A549 (cell line): ENCODE measurements at regions not wholly inside any gene's neighbourhood (a gene's known extent, or its start where the extent isn't known, plus 50 kb on each side); places are given as distances from the start of the nearest gene placed in this dataset.

ENCODE experiments used
- ATAC-seq, 2 experiments: fragments of 200-7000 bp in 1 of 2; fragments of >200 bp in 1 of 2; cut with Nextera tagmentation in 1 of 2; cut with Tn5 transposase in 1 of 2; 3 replicates each; pipeline versions ENCODE4 v1.8.0 to v1.9.1; 2018 to 2020; ENCODE audit warnings: mild to moderate bottlenecking in 1 of 2, moderate library complexity in 1 of 2
- CTCF ChIA-PET: fragments of 300-600 bp; sonication (Branson Sonifier 250); formaldehyde crosslinking; extraction: SDS; loops from one replicate; lab custom pipeline; 2021; ENCODE audit warnings: antibody characterized with exemption, inconsistent platforms; lab: Yijun Ruan, JAX
- POLR2A ChIA-PET: fragments of 350-600 bp; formaldehyde crosslinking; extraction: SDS; loops from one replicate; lab custom pipeline; 2021; ENCODE audit warnings: antibody characterized with exemption, inconsistent platforms; lab: Yijun Ruan, JAX
- DNase-seq, 2 experiments: peaks; one replicate each; pipeline versions ENCODE4 v3.0.0 to v3.0.0-alpha.2; 2011 to 2016; ENCODE audit warnings: low read depth in 1 of 2, low spot score in 1 of 2
- FAIRE-seq: peaks from 2 replicates; lab custom pipeline; 2011; peaks lifted over from hg19 to GRCh38; lab: Jason Lieb, UNC
- H3K27ac ChIP-seq, 2 experiments: fragments of >200 bp; sonication (Bioruptor Twin); formaldehyde crosslinking; 3 replicates each; pipeline ENCODE4 v1.5.1; 2016 to 2017
- H3K4me1 ChIP-seq: fragments of >200 bp; sonication (Bioruptor Twin); formaldehyde crosslinking; 3 replicates; pipeline ENCODE4 v1.6.1; 2016
- H3K4me2 ChIP-seq: fragments of >200 bp; sonication (Bioruptor Twin); formaldehyde crosslinking; 3 replicates; pipeline ENCODE4 v1.6.1; 2016
- H3K4me3 ChIP-seq: fragments of >200 bp; sonication (Bioruptor Twin); formaldehyde crosslinking; 3 replicates; pipeline ENCODE4 v1.5.1; 2016
- H3K9me3 ChIP-seq: fragments of >200 bp; sonication (Bioruptor Twin); formaldehyde crosslinking; 3 replicates; pipeline ENCODE4 v1.6.1; 2016
- BHLHE40 ChIP-seq: IDR thresholded peaks from 2 replicates; pipeline ENCODE4 v1.6.1; 2012; ENCODE audit warnings: low read depth, low read length, inconsistent platforms
- ESRRA ChIP-seq: fragments of 150-350 bp; IDR thresholded peaks from 2 replicates; pipeline ENCODE4 v1.6.1; 2014; ENCODE audit warnings: mild to moderate bottlenecking, low read length, borderline replicate concordance
- FOSB ChIP-seq: fragments of 250-450 bp; sonication (Bioruptor Pico); IDR thresholded peaks from 2 replicates; pipeline ENCODE4 v1.5.0; 2020; ENCODE audit warnings: mild to moderate bottlenecking, moderate library complexity
- GATA3 ChIP-seq: IDR thresholded peaks from 2 replicates; pipeline ENCODE4 v1.6.1; 2012; ENCODE audit warnings: borderline replicate concordance
- HOXA7 ChIP-seq: fragments of 250-450 bp; sonication (Bioruptor Pico); IDR thresholded peaks from 2 replicates; pipeline ENCODE4 v1.5.0; 2020; ENCODE audit warnings: mild to moderate bottlenecking, moderate library complexity
- HOXB13 ChIP-seq: fragments of 250-450 bp; sonication (Bioruptor Pico); IDR thresholded peaks from 2 replicates; pipeline ENCODE4 v1.5.0; 2020; ENCODE audit warnings: low read depth, mild to moderate bottlenecking, moderate library complexity
- HOXB5 ChIP-seq: fragments of 250-450 bp; sonication (Bioruptor Pico); IDR thresholded peaks from 2 replicates; pipeline ENCODE4 v1.5.0; 2020; ENCODE audit warnings: mild to moderate bottlenecking, moderate library complexity
- KDM1A ChIP-seq: fragments of 200-600 bp; sonication (generic); IDR thresholded peaks from 2 replicates; pipeline ENCODE4 v1.6.1; 2016; ENCODE audit warnings: low read depth, mild to moderate bottlenecking
- KDM5A ChIP-seq: fragments of 200-600 bp; sonication (generic); IDR thresholded peaks from 2 replicates; pipeline ENCODE4 v1.6.1; 2016; ENCODE audit warnings: antibody characterized with exemption, mild to moderate bottlenecking
- MAFK ChIP-seq: fragments of 450-650 bp; IDR thresholded peaks from 2 replicates; pipeline ENCODE4 v1.6.1; 2014; ENCODE audit not compliant: partially characterized antibody
- MYC ChIP-seq: IDR thresholded peaks from 2 replicates; pipeline ENCODE4 v1.6.1; 2012; ENCODE audit warnings: mild to moderate bottlenecking, inconsistent platforms, low read length, improper control_type of control experiment, borderline replicate concordance
- NFE2L2 ChIP-seq: fragments of 150-350 bp; conservative IDR thresholded peaks from 2 replicates; pipeline ENCODE4 v1.6.1; 2014; ENCODE audit warnings: low read length
- NR3C1 ChIP-seq: fragments of >200 bp; sonication (Bioruptor Twin); formaldehyde crosslinking; IDR thresholded peaks from 3 replicates; pipeline ENCODE4 v1.6.1; 2017
- PHF8 ChIP-seq: fragments of 200-600 bp; sonication (generic); IDR thresholded peaks from 2 replicates; pipeline ENCODE4 v1.6.1; 2016; ENCODE audit warnings: low read depth, mild to moderate bottlenecking, antibody characterized with exemption, moderate library complexity, borderline replicate concordance
- RAD21 ChIP-seq, 2 experiments: fragments of >200 bp in 1 of 2; sonication (Bioruptor Twin) in 1 of 2; formaldehyde crosslinking in 1 of 2; IDR thresholded peaks in 1 of 2; conservative IDR thresholded peaks in 1 of 2; 2 replicates in 1 of 2; 3 replicates in 1 of 2; pipeline ENCODE4 v1.6.1; 2012 to 2018; ENCODE audit warnings: inconsistent platforms in 1 of 2
- RARB ChIP-seq: fragments of 250-450 bp; sonication (Bioruptor Pico); IDR thresholded peaks from 2 replicates; pipeline ENCODE4 v1.8.0; 2021; ENCODE audit warnings: mild to moderate bottlenecking, moderate library complexity
- TFCP2L1 ChIP-seq: fragments of 250-450 bp; sonication (Bioruptor Pico); IDR thresholded peaks from 2 replicates; pipeline ENCODE4 v1.5.0; 2021; ENCODE audit warnings: mild to moderate bottlenecking
- ZFP36 ChIP-seq: fragments of 450-650 bp; IDR thresholded peaks from 2 replicates; pipeline ENCODE4 v1.6.1; 2014; ENCODE audit warnings: borderline replicate concordance; ENCODE audit not compliant: partially characterized antibody
- ZNF302 ChIP-seq: fragments of 250-450 bp; sonication (Bioruptor Pico); IDR thresholded peaks from 2 replicates; pipeline ENCODE4 v1.9.0; 2021; ENCODE audit warnings: inconsistent platforms, mild to moderate bottlenecking, moderate library complexity
- ZSCAN20 ChIP-seq: fragments of 250-450 bp; sonication (Bioruptor Pico); IDR thresholded peaks from 2 replicates; pipeline ENCODE4 v1.8.0; 2022; ENCODE audit warnings: mild to moderate bottlenecking, moderate library complexity
- WGBS: methylation state at CpG from one replicate; pipeline ENCODE4 v1.1.6; 2017; ENCODE audit errors: missing lambda C conversion rate; 5-methylcytosine and 5-hydroxymethylcytosine counted together
- TF ChIP-seq, protein P1 (sequence below): fragments of 150-350 bp; IDR thresholded peaks from 2 replicates; pipeline ENCODE4 v1.6.1; 2014; ENCODE audit warnings: low read depth, mild to moderate bottlenecking, low read length
- TF ChIP-seq, protein P2 (sequence below): fragments of >200 bp; sonication (Bioruptor Twin); formaldehyde crosslinking; IDR thresholded peaks from 3 replicates; pipeline ENCODE4 v1.6.1; 2016
- TF ChIP-seq, protein P3 (sequence below): fragments of >200 bp; sonication (Bioruptor Twin); formaldehyde crosslinking; IDR thresholded peaks from 2 replicates; pipeline ENCODE4 v1.6.1; 2016
- TF ChIP-seq, protein P4 (sequence below): IDR thresholded peaks from 2 replicates; pipeline ENCODE4 v1.6.1; 2012
- TF ChIP-seq, protein P5 (sequence below): IDR thresholded peaks from 2 replicates; pipeline ENCODE4 v1.6.1; 2012; ENCODE audit warnings: low read depth, borderline replicate concordance
- TF ChIP-seq, protein P6 (sequence below): IDR thresholded peaks from 2 replicates; pipeline ENCODE4 v1.6.1; 2012

DNA sequence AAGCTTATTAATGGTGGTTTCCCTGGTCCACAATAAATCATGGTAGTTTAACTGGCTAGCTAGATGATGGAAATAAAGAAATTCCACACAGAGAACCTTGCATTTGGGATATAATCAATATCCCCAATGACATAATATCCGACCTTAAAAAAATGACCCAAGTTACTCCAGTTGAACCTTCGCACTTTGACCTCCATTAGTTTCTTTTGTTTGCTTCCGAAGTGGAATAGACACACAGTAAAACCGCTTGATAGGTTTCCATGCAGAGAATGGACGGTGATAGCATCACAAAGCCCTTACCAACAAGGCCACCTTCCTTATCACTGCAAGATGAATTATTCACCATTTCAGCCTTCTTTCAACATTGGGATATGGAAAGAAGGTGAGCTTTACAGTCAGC lies 1966.1 kb upstream of the CELF4 start (continued):
- TF ChIP-seq, protein P1, sequence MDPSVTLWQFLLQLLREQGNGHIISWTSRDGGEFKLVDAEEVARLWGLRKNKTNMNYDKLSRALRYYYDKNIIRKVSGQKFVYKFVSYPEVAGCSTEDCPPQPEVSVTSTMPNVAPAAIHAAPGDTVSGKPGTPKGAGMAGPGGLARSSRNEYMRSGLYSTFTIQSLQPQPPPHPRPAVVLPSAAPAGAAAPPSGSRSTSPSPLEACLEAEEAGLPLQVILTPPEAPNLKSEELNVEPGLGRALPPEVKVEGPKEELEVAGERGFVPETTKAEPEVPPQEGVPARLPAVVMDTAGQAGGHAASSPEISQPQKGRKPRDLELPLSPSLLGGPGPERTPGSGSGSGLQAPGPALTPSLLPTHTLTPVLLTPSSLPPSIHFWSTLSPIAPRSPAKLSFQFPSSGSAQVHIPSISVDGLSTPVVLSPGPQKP: no peak

DNA sequence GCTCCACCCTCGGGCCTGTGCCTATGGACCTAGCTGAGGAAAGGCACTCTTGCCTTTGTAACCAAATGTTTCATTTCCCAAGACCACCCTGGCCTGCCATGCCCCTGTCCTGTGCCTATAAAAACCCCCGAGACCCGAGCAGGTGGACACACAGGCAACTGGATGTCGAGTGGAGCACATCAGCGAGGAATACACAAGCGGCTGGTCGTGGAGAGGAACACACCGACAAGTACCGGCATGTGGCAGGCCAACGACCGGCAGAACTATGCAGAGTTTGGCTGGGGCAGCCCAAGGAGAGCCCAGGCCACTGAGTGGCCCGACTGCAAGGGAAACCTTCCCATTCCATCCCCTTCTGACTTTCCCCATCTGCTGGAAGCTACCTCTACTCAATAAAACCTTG lies 1963.8 kb upstream of the CELF4 start:
- FAIRE-seq (no peak), DNase-seq (no peak), ATAC-seq (no peak)
- TF ChIP-seq TFCP2L1 (CRISPR knock-in tag) (no peak), RAD21 (conservative IDR thresholded peaks at IDR 0.05 in 1 of 2, IDR thresholded peaks at IDR 0.05 in 1 of 2) (no peak), PHF8 (no peak), ESRRA (no peak), RARB (no peak), ZNF302 (CRISPR knock-in tag) (no peak)
- TF ChIP-seq, protein P2, sequence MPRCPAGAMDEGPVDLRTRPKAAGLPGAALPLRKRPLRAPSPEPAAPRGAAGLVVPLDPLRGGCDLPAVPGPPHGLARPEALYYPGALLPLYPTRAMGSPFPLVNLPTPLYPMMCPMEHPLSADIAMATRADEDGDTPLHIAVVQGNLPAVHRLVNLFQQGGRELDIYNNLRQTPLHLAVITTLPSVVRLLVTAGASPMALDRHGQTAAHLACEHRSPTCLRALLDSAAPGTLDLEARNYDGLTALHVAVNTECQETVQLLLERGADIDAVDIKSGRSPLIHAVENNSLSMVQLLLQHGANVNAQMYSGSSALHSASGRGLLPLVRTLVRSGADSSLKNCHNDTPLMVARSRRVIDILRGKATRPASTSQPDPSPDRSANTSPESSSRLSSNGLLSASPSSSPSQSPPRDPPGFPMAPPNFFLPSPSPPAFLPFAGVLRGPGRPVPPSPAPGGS: no peak
- TF ChIP-seq, protein P3, sequence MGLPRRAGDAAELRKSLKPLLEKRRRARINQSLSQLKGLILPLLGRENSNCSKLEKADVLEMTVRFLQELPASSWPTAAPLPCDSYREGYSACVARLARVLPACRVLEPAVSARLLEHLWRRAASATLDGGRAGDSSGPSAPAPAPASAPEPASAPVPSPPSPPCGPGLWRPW: no peak
- H3K4me1 ChIP-seq: no peaks in the 10 kb centered on the region
- no peak overlapping the region for H3K4me3 ChIP-seq
- 86% methylated on average over 12 of the region's 12 CpGs for WGBS
- H3K9me3 ChIP-seq: no peaks in the 10 kb centered on the region
- POLR2A ChIA-PET: no interaction called here
- H3K27ac ChIP-seq: no peak overlapping the region
- CTCF ChIA-PET: no interaction called here
- H3K4me2 ChIP-seq: no peak overlapping the region

DNA sequence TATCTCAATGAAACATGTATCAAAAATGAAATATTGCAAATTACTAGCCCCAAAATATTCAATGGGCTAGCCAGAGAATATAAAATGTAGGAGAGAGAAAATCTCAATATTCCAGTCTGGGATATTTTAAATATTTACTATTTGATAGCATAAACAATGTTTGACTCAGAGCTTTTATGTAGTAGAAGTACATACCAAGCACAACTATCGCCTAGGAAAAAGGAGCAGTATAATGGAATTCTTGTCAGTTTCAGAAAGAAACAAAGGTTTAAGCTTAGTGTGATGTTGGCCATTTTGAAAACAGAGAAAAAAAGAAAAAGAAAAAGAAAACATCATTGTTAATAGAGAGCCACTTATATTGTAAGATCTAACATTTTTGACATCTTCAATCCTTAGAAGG lies 1961.9 kb upstream of the CELF4 start:
- no peak overlapping the region for H3K4me2 ChIP-seq
- FAIRE-seq: no peak
- peaks cover 9% of the 10 kb centered on the region; the same call in 1 of the 3 replicates for H3K4me1 ChIP-seq
- H3K9me3 ChIP-seq: no peaks in the 10 kb centered on the region
- H3K27ac ChIP-seq: no peak overlapping the region
- no peak for DNase-seq
- CTCF ChIA-PET: no interaction called here
- ATAC-seq: no peak
- no peak for TF ChIP-seq GATA3
- TF ChIP-seq FOSB (CRISPR knock-in tag): no peak
- TF ChIP-seq, protein P4, sequence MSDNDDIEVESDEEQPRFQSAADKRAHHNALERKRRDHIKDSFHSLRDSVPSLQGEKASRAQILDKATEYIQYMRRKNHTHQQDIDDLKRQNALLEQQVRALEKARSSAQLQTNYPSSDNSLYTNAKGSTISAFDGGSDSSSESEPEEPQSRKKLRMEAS: no peak
- no peak for TF ChIP-seq NFE2L2
- TF ChIP-seq, protein P5, sequence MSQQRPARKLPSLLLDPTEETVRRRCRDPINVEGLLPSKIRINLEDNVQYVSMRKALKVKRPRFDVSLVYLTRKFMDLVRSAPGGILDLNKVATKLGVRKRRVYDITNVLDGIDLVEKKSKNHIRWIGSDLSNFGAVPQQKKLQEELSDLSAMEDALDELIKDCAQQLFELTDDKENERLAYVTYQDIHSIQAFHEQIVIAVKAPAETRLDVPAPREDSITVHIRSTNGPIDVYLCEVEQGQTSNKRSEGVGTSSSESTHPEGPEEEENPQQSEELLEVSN: no peak
- no peak for TF ChIP-seq BHLHE40
- TF ChIP-seq MAFK: no peak
- TF ChIP-seq, protein P3: no peak
- TF ChIP-seq, protein P6, sequence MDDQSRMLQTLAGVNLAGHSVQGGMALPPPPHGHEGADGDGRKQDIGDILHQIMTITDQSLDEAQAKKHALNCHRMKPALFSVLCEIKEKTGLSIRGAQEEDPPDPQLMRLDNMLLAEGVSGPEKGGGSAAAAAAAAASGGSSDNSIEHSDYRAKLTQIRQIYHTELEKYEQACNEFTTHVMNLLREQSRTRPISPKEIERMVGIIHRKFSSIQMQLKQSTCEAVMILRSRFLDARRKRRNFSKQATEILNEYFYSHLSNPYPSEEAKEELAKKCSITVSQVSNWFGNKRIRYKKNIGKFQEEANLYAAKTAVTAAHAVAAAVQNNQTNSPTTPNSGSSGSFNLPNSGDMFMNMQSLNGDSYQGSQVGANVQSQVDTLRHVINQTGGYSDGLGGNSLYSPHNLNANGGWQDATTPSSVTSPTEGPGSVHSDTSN: no peak
- TF ChIP-seq KDM5A: no peak
- TF ChIP-seq KDM1A: no peak
- no peak for TF ChIP-seq HOXB13
- TF ChIP-seq ZSCAN20 (CRISPR knock-in tag): no peak
- TF ChIP-seq NR3C1: no peak
- TF ChIP-seq HOXB5 (CRISPR knock-in tag): no peak
- no peak for TF ChIP-seq ZFP36
- TF ChIP-seq MYC: no peak
- TF ChIP-seq HOXA7 (CRISPR knock-in tag): no peak
- POLR2A ChIA-PET: no interaction called here
- 72% methylated on average over 1 of the region's 1 CpG for WGBS
- no peak overlapping the region for H3K4me3 ChIP-seq
